Kidney epithelial cell (primary cell): ENCODE measurements at regions not wholly inside any gene's neighbourhood (a gene's known extent, or its start where the extent isn't known, plus 50 kb on each side); places are given as distances from the start of the nearest gene placed in this dataset.
"Not testable (repeated sequence)": the region's sequence is repeated elsewhere in the genome, so short reads cannot be mapped to it uniquely, and the experiment has no call there.

ENCODE experiments used
- DNase-seq: peaks from one replicate; pipeline ENCODE4 v3.0.0-alpha.2; 2010; ENCODE audit warnings: low read depth
- H3K27me3 ChIP-seq: 2 replicates; pipeline ENCODE4 v1.6.0; 2011; ENCODE audit warnings: low read length; ENCODE audit not compliant: control insufficient read depth, insufficient read depth
- H3K36me3 ChIP-seq: 2 replicates; pipeline ENCODE4 v1.5.1; 2011; ENCODE audit warnings: low read length; ENCODE audit not compliant: control insufficient read depth, insufficient read depth
- H3K4me3 ChIP-seq: 2 replicates; pipeline ENCODE4 v1.5.1; 2011; ENCODE audit warnings: low read depth, mild to moderate bottlenecking, control low read depth, low read length
- TF ChIP-seq, protein P1 (sequence below): IDR thresholded peaks from 2 replicates; pipeline ENCODE4 v1.5.1; 2011; ENCODE audit warnings: mild to moderate bottlenecking, moderate library complexity, low read length, control low read depth, inconsistent platforms; ENCODE audit not compliant: insufficient read depth, poor library complexity, severe bottlenecking

GRCh38 chr1:68706639-68707317, 209.9 kb upstream of the DEPDC1 start:
- no peaks in the 10 kb centered on the region for H3K36me3 ChIP-seq
- no peaks in the 10 kb centered on the region for H3K27me3 ChIP-seq
- TF ChIP-seq, protein P1, sequence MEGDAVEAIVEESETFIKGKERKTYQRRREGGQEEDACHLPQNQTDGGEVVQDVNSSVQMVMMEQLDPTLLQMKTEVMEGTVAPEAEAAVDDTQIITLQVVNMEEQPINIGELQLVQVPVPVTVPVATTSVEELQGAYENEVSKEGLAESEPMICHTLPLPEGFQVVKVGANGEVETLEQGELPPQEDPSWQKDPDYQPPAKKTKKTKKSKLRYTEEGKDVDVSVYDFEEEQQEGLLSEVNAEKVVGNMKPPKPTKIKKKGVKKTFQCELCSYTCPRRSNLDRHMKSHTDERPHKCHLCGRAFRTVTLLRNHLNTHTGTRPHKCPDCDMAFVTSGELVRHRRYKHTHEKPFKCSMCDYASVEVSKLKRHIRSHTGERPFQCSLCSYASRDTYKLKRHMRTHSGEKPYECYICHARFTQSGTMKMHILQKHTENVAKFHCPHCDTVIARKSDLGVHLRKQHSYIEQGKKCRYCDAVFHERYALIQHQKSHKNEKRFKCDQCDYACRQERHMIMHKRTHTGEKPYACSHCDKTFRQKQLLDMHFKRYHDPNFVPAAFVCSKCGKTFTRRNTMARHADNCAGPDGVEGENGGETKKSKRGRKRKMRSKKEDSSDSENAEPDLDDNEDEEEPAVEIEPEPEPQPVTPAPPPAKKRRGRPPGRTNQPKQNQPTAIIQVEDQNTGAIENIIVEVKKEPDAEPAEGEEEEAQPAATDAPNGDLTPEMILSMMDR, result no peak
- no peak for DNase-seq
- H3K4me3 ChIP-seq, result no peak overlapping the region

- DNase-seq, result no peak
- TF ChIP-seq, protein P1, result no peak
- H3K27me3 ChIP-seq, result no peaks in the 10 kb centered on the region
- no peaks in the 10 kb centered on the region for H3K36me3 ChIP-seq
- H3K4me3 ChIP-seq, result no peak overlapping the region
Measured at GRCh38 chr1:68717330-68717729, 220.4 kb upstream of the DEPDC1 start.

DNA sequence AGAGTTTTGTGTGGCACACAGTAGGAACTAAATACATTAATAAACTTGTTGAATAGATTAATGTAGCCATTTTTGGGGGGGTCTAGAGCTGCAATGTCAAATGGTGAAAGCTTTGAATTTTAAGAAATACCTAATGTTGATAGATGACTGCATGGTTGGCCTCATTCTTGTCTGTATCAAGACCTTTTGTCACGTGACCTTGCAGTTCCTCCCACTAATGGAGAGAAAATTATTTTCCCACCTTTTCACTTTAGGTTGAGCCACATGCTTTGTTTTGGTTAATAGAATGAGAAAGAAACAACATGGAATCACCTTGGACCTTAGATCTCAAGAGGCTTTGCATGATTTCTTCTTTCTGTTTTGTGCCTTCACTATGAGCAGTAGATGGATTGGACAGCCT, 223.6 kb upstream of the DEPDC1 start:
- Histone ChIP-seq H3K36me3 (no peaks in the 10 kb centered on the region), H3K27me3 (no peaks in the 10 kb centered on the region), H3K4me3 (no peak overlapping the region)
- TF ChIP-seq, protein P1, result no peak
- no peak for DNase-seq

- TF ChIP-seq, protein P1, result no peak
- Histone ChIP-seq H3K27me3 (no peaks in the 10 kb centered on the region), H3K36me3 (no peaks in the 10 kb centered on the region), H3K4me3 (no peak overlapping the region)
- DNase-seq, result no peak
Measured at GRCh38 chr1:68723791-68724190, 226.9 kb upstream of the DEPDC1 start.

- no peaks in the 10 kb centered on the region for H3K36me3 ChIP-seq
- TF ChIP-seq, protein P1, result no peak
- H3K27me3 ChIP-seq, result no peaks in the 10 kb centered on the region
- peak; percentile 12 for DNase-seq
- no peak overlapping the region for H3K4me3 ChIP-seq
Measured at GRCh38 chr1:68725001-68725752, 228.3 kb upstream of the DEPDC1 start.

- not testable (repeated sequence) for H3K27me3 ChIP-seq, DNase-seq, H3K36me3 ChIP-seq, H3K4me3 ChIP-seq
Measured at GRCh38 chr1:68739486-68739885, 242.6 kb upstream of the DEPDC1 start.
